ENCODE measurements at regions not wholly inside any gene's neighbourhood (a gene's known extent, or its start where the extent isn't known, plus 50 kb on each side); places are given as distances from the start of the nearest gene placed in this dataset.

- TF ChIP-seq CTCF (IDR thresholded peaks at IDR 0.05) (no peak), EP300 (IDR thresholded peaks at IDR 0.05) (no peak)
Measured at GRCh38 chr2:139617747-139618146, 837.6 kb upstream of the NXPH2 start.

Measured in gastroesophageal sphincter (tissue), 3 donors.